Fibroblast of lung (primary cell): ENCODE measurements at regions not wholly inside any gene's neighbourhood (a gene's known extent, or its start where the extent isn't known, plus 50 kb on each side); places are given as distances from the start of the nearest gene placed in this dataset.

Source experiments
- DNase-seq, 2 donors: peaks; one replicate each; pipeline versions ENCODE4 v3.0.0 to v3.0.0-alpha.2; 2010; ENCODE audit warnings: low read depth in 2 of 2
- H2AFZ ChIP-seq: 2 replicates; pipeline ENCODE4 v1.5.1; 2012; ENCODE audit warnings: low read length, control low read depth, inconsistent platforms
- H3K27ac ChIP-seq: 2 replicates; pipeline ENCODE4 v1.5.1; 2011; ENCODE audit warnings: low read length, control low read depth; ENCODE audit not compliant: insufficient read depth
- H3K27me3 ChIP-seq: 2 replicates; pipeline ENCODE4 v1.5.1; 2011; ENCODE audit warnings: mild to moderate bottlenecking, low read length; ENCODE audit not compliant: control insufficient read depth, insufficient read depth
- H3K36me3 ChIP-seq: 2 replicates; pipeline ENCODE4 v1.5.1; 2011; ENCODE audit warnings: low read length; ENCODE audit not compliant: control insufficient read depth, insufficient read depth
- H3K4me1 ChIP-seq: 2 replicates; pipeline ENCODE4 v1.5.1; 2011; ENCODE audit warnings: low read length; ENCODE audit not compliant: control insufficient read depth, insufficient read depth; ENCODE audit errors: extremely low read depth
- H3K4me2 ChIP-seq: 2 replicates; pipeline ENCODE4 v1.5.1; 2011; ENCODE audit warnings: low read length, control low read depth; ENCODE audit not compliant: insufficient read depth; ENCODE audit errors: extremely low read depth
- H3K4me3 ChIP-seq, 4 experiments: fragments of 200-600 bp in 1 of 4; sonication (generic) in 1 of 4; replicated peaks in 1 of 4; 2 replicates each; pipeline ENCODE4 v1.5.1; 2011 to 2016; ENCODE audit warnings: low read length in 4 of 4, low read depth in 3 of 4, mild to moderate bottlenecking in 3 of 4, control low read depth in 2 of 4, inconsistent platforms in 1 of 4, mixed read lengths in 1 of 4; ENCODE audit not compliant: insufficient read depth in 1 of 4; ENCODE audit errors: control extremely low read depth in 1 of 4
- H3K79me2 ChIP-seq: 2 replicates; pipeline ENCODE4 v1.5.1; 2012; ENCODE audit warnings: mild to moderate bottlenecking, low read length, inconsistent platforms; ENCODE audit not compliant: control insufficient read depth, insufficient read depth
- H3K9ac ChIP-seq: 2 replicates; pipeline ENCODE4 v1.5.1; 2011; ENCODE audit warnings: mild to moderate bottlenecking, low read length, control low read depth; ENCODE audit not compliant: insufficient read depth
- H3K9me3 ChIP-seq: 2 replicates; pipeline ENCODE4 v1.5.1; 2012; ENCODE audit warnings: low read depth, low read length; ENCODE audit not compliant: control insufficient read depth, insufficient read depth
- H4K20me1 ChIP-seq: 2 replicates; pipeline ENCODE4 v1.5.1; 2011; ENCODE audit warnings: low read length; ENCODE audit not compliant: control insufficient read depth, insufficient read depth; ENCODE audit errors: extremely low read depth
- CTCF ChIP-seq, 2 donors: IDR thresholded peaks in 1 of 2; conservative IDR thresholded peaks in 1 of 2; 1 replicate in 1 of 2; 2 replicates in 1 of 2; pipeline ENCODE4 v1.5.1; 2011 to 2012; ENCODE audit warnings: low read length in 2 of 2, control low read depth in 1 of 2, inconsistent platforms in 1 of 2, low read depth in 1 of 2, mild to moderate bottlenecking in 1 of 2
- EZH2 ChIP-seq: IDR thresholded peaks from 2 replicates; pipeline ENCODE4 v1.5.1; 2012; ENCODE audit warnings: low read length, control low read depth, mild to moderate bottlenecking; ENCODE audit errors: missing control alignments

- no peak overlapping the region for H3K27ac ChIP-seq
- TF ChIP-seq EZH2 (no peak), CTCF (conservative IDR thresholded peaks at IDR 0.05 in 1 of 2, IDR thresholded peaks at IDR 0.05 in 1 of 2; ENCODE audit: low read depth in 1 of 2, low read length in 2 of 2) (no peak)
- H3K4me1 ChIP-seq = no peaks in the 10 kb centered on the region
- H3K9ac ChIP-seq = no peak overlapping the region
- no peaks in the 10 kb centered on the region for H3K9me3 ChIP-seq
- no peaks in the 10 kb centered on the region for H3K27me3 ChIP-seq
- no peaks in the 10 kb centered on the region for H3K36me3 ChIP-seq
- no peak overlapping the region for H3K4me3 ChIP-seq
- H3K4me2 ChIP-seq = no peak overlapping the region
- no peaks in the 10 kb centered on the region for H3K79me2 ChIP-seq
- peak in 1 of 2 donors; percentile 48 for DNase-seq
- no peaks in the 10 kb centered on the region for H4K20me1 ChIP-seq
- H2AFZ ChIP-seq = no peak overlapping the region
Measured at GRCh38 chr14:71262441-71262840, 355.2 kb downstream of the PCNX1 start.

GRCh38 chr14:71264260-71264659, 357.0 kb downstream of the PCNX1 start:
- Histone ChIP-seq H4K20me1 (no peaks in the 10 kb centered on the region), H3K9ac (no peak overlapping the region)

GRCh38 chr14:71267007-71267513, 359.8 kb downstream of the PCNX1 start:
- Histone ChIP-seq H3K27ac (no peak overlapping the region), H3K4me3 (no peak overlapping the region), H3K27me3 (no peaks in the 10 kb centered on the region), H3K36me3 (no peaks in the 10 kb centered on the region), H3K9ac (no peak overlapping the region), H3K4me2 (peak overlapping the region; percentile 32), H3K4me1 (no peaks in the 10 kb centered on the region), H3K79me2 (no peaks in the 10 kb centered on the region), H2AFZ (no peak overlapping the region), H3K9me3 (no peaks in the 10 kb centered on the region), H4K20me1 (no peaks in the 10 kb centered on the region)
- peak; percentile 19 to 82 for DNase-seq
- TF ChIP-seq EZH2 = no peak
- no peak for TF ChIP-seq CTCF (conservative IDR thresholded peaks at IDR 0.05 in 1 of 2, IDR thresholded peaks at IDR 0.05 in 1 of 2; ENCODE audit: low read depth in 1 of 2, low read length in 2 of 2)

More at GRCh38 chr14:71264260-71264659, 357.0 kb downstream of the PCNX1 start:
- no peak overlapping the region for H3K27ac ChIP-seq
- no peak overlapping the region for H2AFZ ChIP-seq
- H3K4me3 ChIP-seq = no peak overlapping the region
- no peaks in the 10 kb centered on the region for H3K4me1 ChIP-seq
- H3K79me2 ChIP-seq = no peaks in the 10 kb centered on the region
- H3K9me3 ChIP-seq = no peaks in the 10 kb centered on the region
- DNase-seq = no peak
- TF ChIP-seq EZH2 = no peak
- H3K36me3 ChIP-seq = no peaks in the 10 kb centered on the region
- H3K4me2 ChIP-seq = no peak overlapping the region
- H3K27me3 ChIP-seq = no peaks in the 10 kb centered on the region
